GM23338 (cell line): ENCODE measurements at regions not wholly inside any gene's neighbourhood (a gene's known extent, or its start where the extent isn't known, plus 50 kb on each side); places are given as distances from the start of the nearest gene placed in this dataset.

Experiments
- ATAC-seq: fragments of 200-7000 bp; cut with Tn5 transposase; 3 replicates; pipeline ENCODE4 v1.9.1; 2020
- DNase-seq: peaks from one replicate; pipeline ENCODE4 v3.0.0-alpha.2; 2015; ENCODE audit warnings: low spot score
- H2AFZ ChIP-seq: fragments of 200-600 bp; sonication (generic); 2 replicates; pipeline ENCODE4 v1.8.0; 2016; ENCODE audit warnings: antibody characterized with exemption, mild to moderate bottlenecking, moderate library complexity
- H3F3A ChIP-seq: fragments of 200-600 bp; sonication (generic); replicated peaks from 2 replicates; pipeline ENCODE4 v1.8.0; 2017; ENCODE audit warnings: antibody characterized with exemption, mixed run types, low read depth
- H3K27ac ChIP-seq: fragments of 200-600 bp; sonication (generic); 2 replicates; pipeline ENCODE4 v1.6.1; 2016; ENCODE audit warnings: low read depth
- H3K27me3 ChIP-seq: fragments of 200-600 bp; sonication (generic); 2 replicates; pipeline ENCODE4 v1.8.0; 2016; ENCODE audit warnings: mild to moderate bottlenecking, mixed run types, moderate library complexity; ENCODE audit not compliant: insufficient read depth
- H3K36me3 ChIP-seq: fragments of 200-600 bp; sonication (generic); 2 replicates; pipeline ENCODE4 v1.8.0; 2016; ENCODE audit warnings: mild to moderate bottlenecking; ENCODE audit not compliant: insufficient read depth
- H3K4me1 ChIP-seq: fragments of 200-600 bp; sonication (generic); 2 replicates; pipeline ENCODE4 v1.8.0; 2016; ENCODE audit warnings: mild to moderate bottlenecking, moderate library complexity; ENCODE audit not compliant: insufficient read depth
- H3K4me2 ChIP-seq: fragments of 200-600 bp; sonication (generic); 2 replicates; pipeline ENCODE4 v1.7.1; 2017; ENCODE audit warnings: mixed run types
- H3K4me3 ChIP-seq: fragments of 200-600 bp; sonication (generic); 2 replicates; pipeline ENCODE4 v1.6.1; 2016; ENCODE audit warnings: mixed run types
- H3K79me2 ChIP-seq: fragments of 200-600 bp; sonication (generic); replicated peaks from 2 replicates; pipeline ENCODE4 v1.8.0; 2017; ENCODE audit warnings: mild to moderate bottlenecking; ENCODE audit not compliant: insufficient read depth
- H3K9me2 ChIP-seq: fragments of 200-600 bp; sonication (generic); 2 replicates; pipeline ENCODE4 v1.8.0; 2017; ENCODE audit not compliant: insufficient read depth
- H4K20me1 ChIP-seq: fragments of 200-600 bp; sonication (generic); replicated peaks from 2 replicates; pipeline ENCODE4 v1.8.0; 2017; ENCODE audit warnings: mild to moderate bottlenecking; ENCODE audit not compliant: insufficient read depth
- H3K27ac Mint-ChIP-seq: 2 replicates; pipeline ENCODE4 v1.8.0; 2020; ENCODE audit warnings: inconsistent platforms, mild to moderate bottlenecking, moderate library complexity, mixed read lengths
- H3K27me3 Mint-ChIP-seq: 3 replicates; pipeline ENCODE4 v1.8.0; 2022; ENCODE audit warnings: low read depth, mild to moderate bottlenecking, moderate library complexity, mixed read lengths, inconsistent platforms; ENCODE audit not compliant: insufficient read depth, poor library complexity
- H3K36me3 Mint-ChIP-seq: 3 replicates; pipeline ENCODE4 v1.8.0; 2021; ENCODE audit warnings: low read depth, mild to moderate bottlenecking, inconsistent platforms, moderate library complexity, mixed read lengths
- H3K4me1 Mint-ChIP-seq: 3 replicates; pipeline ENCODE4 v1.8.0; 2020; ENCODE audit warnings: mild to moderate bottlenecking, inconsistent platforms, mixed read lengths
- H3K4me3 Mint-ChIP-seq: 3 replicates; pipeline ENCODE4 v1.8.0; 2021; ENCODE audit warnings: moderate library complexity, mild to moderate bottlenecking, inconsistent platforms, mixed read lengths
- H3K9me3 Mint-ChIP-seq: 3 replicates; pipeline ENCODE4 v1.8.0; 2020; ENCODE audit warnings: moderate library complexity, mild to moderate bottlenecking, inconsistent platforms, mixed read lengths
- CREB1 ChIP-seq: fragments of 250-450 bp; sonication (Bioruptor Pico); IDR thresholded peaks from 2 replicates; pipeline ENCODE4 v1.5.0; 2020; ENCODE audit warnings: low read depth, mild to moderate bottlenecking, moderate library complexity
- CTCF ChIP-seq, 2 experiments: fragments of 200-600 bp in 1 of 2; sonication (generic) in 1 of 2; conservative IDR thresholded peaks; 2 replicates each; pipeline versions ENCODE4 v1.5.1 to v1.6.1; 2016 to 2017; ENCODE audit warnings: antibody characterized with exemption in 2 of 2, low read depth in 2 of 2, mild to moderate bottlenecking in 2 of 2, moderate library complexity in 1 of 2
- ETS1 ChIP-seq: IDR thresholded peaks from 2 replicates; pipeline ENCODE4 v1.6.1; 2016; ENCODE audit warnings: antibody characterized with exemption
- EZH2 ChIP-seq: fragments of 200-600 bp; sonication (generic); IDR thresholded peaks from one replicate; pipeline ENCODE4 v1.8.0; 2017; ENCODE audit warnings: antibody characterized with exemption, mild to moderate bottlenecking, low read depth; ENCODE audit not compliant: unreplicated experiment
- EZH2phosphoT487 ChIP-seq: fragments of 200-600 bp; sonication (generic); IDR thresholded peaks from one replicate; pipeline ENCODE4 v1.8.1; 2018; ENCODE audit warnings: antibody characterized with exemption; ENCODE audit not compliant: unreplicated experiment
- JUNB ChIP-seq: IDR thresholded peaks from one replicate; pipeline ENCODE4 v1.6.1; 2016; ENCODE audit warnings: antibody characterized with exemption; ENCODE audit not compliant: unreplicated experiment
- NANOG ChIP-seq: IDR thresholded peaks from 2 replicates; pipeline ENCODE4 v1.6.1; 2016; ENCODE audit warnings: antibody characterized with exemption, borderline replicate concordance
- POLR2AphosphoS5 ChIP-seq: IDR thresholded peaks from 2 replicates; pipeline ENCODE4 v1.6.1; 2016; ENCODE audit warnings: antibody characterized with exemption, low read depth
- STAT1 ChIP-seq: IDR thresholded peaks from one replicate; pipeline ENCODE4 v1.6.1; 2016; ENCODE audit warnings: antibody characterized with exemption; ENCODE audit not compliant: unreplicated experiment
- ZNF114 ChIP-seq: fragments of 250-450 bp; sonication (Bioruptor Pico); IDR thresholded peaks from 2 replicates; pipeline ENCODE4 v1.5.0; 2020; ENCODE audit warnings: mild to moderate bottlenecking, moderate library complexity
- ZNF331 ChIP-seq: fragments of 250-450 bp; sonication (Bioruptor Pico); IDR thresholded peaks from 2 replicates; pipeline ENCODE4 v1.5.0; 2020; ENCODE audit warnings: low read depth, mild to moderate bottlenecking, moderate library complexity
- ZNF462 ChIP-seq: fragments of 250-450 bp; sonication (Bioruptor Pico); IDR thresholded peaks from 2 replicates; pipeline ENCODE4 v1.5.0; 2020; ENCODE audit warnings: mild to moderate bottlenecking, moderate library complexity
- TF ChIP-seq, protein P1 (sequence below): IDR thresholded peaks from one replicate; pipeline ENCODE4 v1.6.1; 2018; ENCODE audit warnings: antibody characterized with exemption; ENCODE audit not compliant: unreplicated experiment

- DNase-seq: no peak
Observed at GRCh38 chr13:69044629-69045028, 1063.0 kb upstream of the ATXN8OS start.

More at GRCh38 chr13:69044629-69045028, 1063.0 kb upstream of the ATXN8OS start:
- H3K27ac ChIP-seq: no peak overlapping the region
- Mint-ChIP-seq H3K36me3 (no peaks in the 10 kb centered on the region), H3K27ac (no peak overlapping the region), H3K4me1 (peaks cover 4% of the 10 kb centered on the region; the same call in 2 of the 3 replicates), H3K9me3 (no peaks in the 10 kb centered on the region), H3K27me3 (no peaks in the 10 kb centered on the region), H3K4me3 (no peak overlapping the region)
- no peaks in the 10 kb centered on the region for H4K20me1 ChIP-seq
- H3K4me3 ChIP-seq: no peak overlapping the region
- ATAC-seq: no peak
- no peak overlapping the region for H2AFZ ChIP-seq
- no peak overlapping the region for H3K4me2 ChIP-seq
- H3K9me2 ChIP-seq: no peaks in the 10 kb centered on the region
- TF ChIP-seq ZNF114 (CRISPR knock-in tag) (no peak), POLR2AphosphoS5 (no peak), JUNB (no peak), NANOG (no peak), CTCF (conservative IDR thresholded peaks at IDR 0.05; ENCODE audit: low read depth in 2 of 2) (no peak), ETS1 (no peak), EZH2phosphoT487 (no peak), CREB1 (CRISPR knock-in tag) (no peak), ZNF331 (no peak), STAT1 (no peak), EZH2 (no peak), ZNF462 (CRISPR knock-in tag) (no peak)
- TF ChIP-seq, protein P1, sequence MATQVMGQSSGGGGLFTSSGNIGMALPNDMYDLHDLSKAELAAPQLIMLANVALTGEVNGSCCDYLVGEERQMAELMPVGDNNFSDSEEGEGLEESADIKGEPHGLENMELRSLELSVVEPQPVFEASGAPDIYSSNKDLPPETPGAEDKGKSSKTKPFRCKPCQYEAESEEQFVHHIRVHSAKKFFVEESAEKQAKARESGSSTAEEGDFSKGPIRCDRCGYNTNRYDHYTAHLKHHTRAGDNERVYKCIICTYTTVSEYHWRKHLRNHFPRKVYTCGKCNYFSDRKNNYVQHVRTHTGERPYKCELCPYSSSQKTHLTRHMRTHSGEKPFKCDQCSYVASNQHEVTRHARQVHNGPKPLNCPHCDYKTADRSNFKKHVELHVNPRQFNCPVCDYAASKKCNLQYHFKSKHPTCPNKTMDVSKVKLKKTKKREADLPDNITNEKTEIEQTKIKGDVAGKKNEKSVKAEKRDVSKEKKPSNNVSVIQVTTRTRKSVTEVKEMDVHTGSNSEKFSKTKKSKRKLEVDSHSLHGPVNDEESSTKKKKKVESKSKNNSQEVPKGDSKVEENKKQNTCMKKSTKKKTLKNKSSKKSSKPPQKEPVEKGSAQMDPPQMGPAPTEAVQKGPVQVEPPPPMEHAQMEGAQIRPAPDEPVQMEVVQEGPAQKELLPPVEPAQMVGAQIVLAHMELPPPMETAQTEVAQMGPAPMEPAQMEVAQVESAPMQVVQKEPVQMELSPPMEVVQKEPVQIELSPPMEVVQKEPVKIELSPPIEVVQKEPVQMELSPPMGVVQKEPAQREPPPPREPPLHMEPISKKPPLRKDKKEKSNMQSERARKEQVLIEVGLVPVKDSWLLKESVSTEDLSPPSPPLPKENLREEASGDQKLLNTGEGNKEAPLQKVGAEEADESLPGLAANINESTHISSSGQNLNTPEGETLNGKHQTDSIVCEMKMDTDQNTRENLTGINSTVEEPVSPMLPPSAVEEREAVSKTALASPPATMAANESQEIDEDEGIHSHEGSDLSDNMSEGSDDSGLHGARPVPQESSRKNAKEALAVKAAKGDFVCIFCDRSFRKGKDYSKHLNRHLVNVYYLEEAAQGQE: no peak
- no peaks in the 10 kb centered on the region for H3K27me3 ChIP-seq
- H3K79me2 ChIP-seq: no peaks in the 10 kb centered on the region
- H3K4me1 ChIP-seq: peaks cover 8% of the 10 kb centered on the region; the same call in 1 of the 2 replicates
- H3K36me3 ChIP-seq: no peaks in the 10 kb centered on the region
- H3F3A ChIP-seq: no peaks in the 10 kb centered on the region
